ENCODE measurements at regions not wholly inside any gene's neighbourhood (a gene's known extent, or its start where the extent isn't known, plus 50 kb on each side); places are given as distances from the start of the nearest gene placed in this dataset.

DNA sequence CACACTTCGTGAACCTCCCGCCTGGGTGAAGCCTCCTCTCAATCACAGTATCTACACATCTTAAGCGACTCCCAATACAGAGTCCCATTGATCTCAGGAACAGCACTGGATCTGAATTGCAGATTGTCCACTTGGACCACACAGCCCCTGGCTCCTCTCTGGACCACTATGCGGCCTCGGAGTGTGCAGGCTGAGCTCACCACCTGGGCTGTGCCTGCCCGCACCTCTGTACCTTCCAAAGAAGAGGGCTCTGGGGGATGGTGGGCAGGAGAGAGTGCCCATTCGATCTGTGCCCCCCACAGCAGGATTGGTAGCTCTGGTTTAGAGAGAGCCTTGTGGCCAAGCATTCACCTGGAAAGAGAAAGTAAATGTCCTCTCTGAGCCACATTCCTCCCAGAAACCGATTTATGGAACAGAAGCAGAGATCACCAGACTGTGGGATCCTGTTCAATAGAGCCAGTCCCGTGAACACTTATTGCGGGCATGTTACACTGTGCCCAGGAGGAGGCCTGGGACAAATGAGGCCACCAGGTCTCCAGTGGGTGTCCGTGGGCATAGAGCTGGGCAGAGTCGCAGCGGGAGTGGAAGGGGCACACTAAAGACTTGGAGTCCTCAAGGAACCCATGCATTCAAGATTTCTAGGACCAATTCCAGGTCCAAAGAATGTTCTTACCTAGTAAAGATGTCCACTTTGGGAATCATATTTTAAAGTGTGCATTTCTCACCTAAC is 141.6 kb upstream of the SOX1 start:
- DNase-seq (ENCODE audit: low read depth): no peak

GRCh38 chr13:111926501-111927180 is 140.3 kb upstream of the SOX1 start:
- no peak for DNase-seq (ENCODE audit: low read depth)

- DNase-seq (ENCODE audit: low read depth): no peak
Observed at GRCh38 chr13:111927181-111927540, 139.8 kb upstream of the SOX1 start.

GRCh38 chr13:111929036-111929616 is 137.8 kb upstream of the SOX1 start:
- DNase-seq (ENCODE audit: low read depth): no peak

- no peak for DNase-seq (ENCODE audit: low read depth)
Observed at GRCh38 chr13:111936267-111936925, 130.6 kb upstream of the SOX1 start.

GRCh38 chr13:111937777-111938311 is 129.1 kb upstream of the SOX1 start:
- peak; percentile 20 for DNase-seq (ENCODE audit: low read depth)

DNA sequence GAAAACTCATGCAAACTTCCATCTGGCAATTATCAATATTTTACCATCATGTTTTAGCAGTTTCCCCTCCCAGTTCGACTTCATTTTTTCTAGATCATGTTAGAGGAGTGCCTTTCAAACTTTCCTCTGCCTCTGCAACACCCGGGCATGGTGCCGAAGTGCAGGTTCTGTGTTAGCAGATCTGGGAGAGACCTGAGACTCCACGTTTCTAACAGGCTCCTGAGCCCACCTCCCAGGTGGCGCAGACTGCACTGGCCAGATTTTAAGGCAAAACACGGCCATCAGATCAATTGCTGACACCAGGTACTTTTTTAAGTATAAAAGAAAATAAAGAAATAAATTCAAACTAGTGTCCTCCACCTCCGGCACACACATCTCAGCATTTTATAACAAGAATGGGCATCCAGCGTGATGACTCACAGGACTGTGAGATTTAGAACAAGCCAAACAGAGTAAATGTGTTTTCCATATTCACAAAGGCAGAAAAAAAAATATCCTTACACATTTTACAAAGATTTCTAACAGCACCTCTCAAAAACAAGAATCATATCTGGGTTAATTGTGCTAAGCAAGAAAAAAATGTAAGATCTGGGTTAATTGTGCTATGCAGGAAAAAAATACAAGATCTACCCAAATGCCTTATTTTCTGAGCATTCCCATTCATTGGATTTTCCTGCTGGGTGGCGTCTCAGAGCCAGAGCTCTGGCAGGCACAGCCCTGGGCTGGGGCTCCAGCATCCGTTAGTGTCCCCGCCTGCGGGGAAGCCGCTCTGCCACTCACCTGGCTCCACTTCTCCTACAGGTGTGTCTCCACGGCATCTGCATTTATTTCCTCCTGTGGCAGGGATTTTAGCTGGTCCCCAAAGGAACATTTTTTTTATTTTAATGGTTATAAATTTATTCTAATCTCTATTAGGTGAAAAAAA is 127.9 kb upstream of the SOX1 start:
- no peak for DNase-seq (ENCODE audit: low read depth)

GRCh38 chr13:111939666-111940278 is 127.2 kb upstream of the SOX1 start:
- DNase-seq (ENCODE audit: low read depth): no peak

- no peak for DNase-seq (ENCODE audit: low read depth)
Observed at GRCh38 chr13:111940892-111941291, 126.1 kb upstream of the SOX1 start.

GRCh38 chr13:111941845-111942447 is 125.0 kb upstream of the SOX1 start:
- DNase-seq (ENCODE audit: low read depth): no peak

DNA sequence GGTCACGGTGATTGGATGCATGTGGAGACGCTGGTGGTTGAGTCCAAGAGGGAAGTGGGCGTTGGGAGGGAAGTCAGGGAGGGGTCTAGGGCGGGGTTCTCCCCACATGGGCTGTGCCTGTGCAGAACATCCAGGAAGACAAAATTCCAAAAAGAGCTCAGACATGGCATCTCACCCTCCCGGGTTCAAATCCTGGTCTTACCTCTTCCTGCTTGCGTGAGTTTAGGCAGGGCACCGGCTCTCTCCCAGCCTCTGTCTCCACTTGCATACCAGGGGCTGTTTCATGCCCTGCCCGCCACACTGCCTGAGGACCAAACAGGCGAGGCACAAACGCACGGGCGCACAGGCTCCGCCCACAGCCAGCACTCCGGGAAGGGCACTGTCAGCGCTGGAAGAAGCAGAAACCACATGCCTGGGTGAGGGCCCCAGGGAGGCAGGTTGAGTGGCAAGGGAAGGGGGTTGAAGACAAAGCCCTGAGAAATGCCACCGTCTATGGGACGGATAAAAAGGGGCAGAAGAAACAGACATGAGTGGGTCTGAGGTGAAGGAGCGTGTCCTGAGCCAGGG is 123.6 kb upstream of the SOX1 start:
- no peak for DNase-seq (ENCODE audit: low read depth)

- DNase-seq (ENCODE audit: low read depth): no peak
Observed at GRCh38 chr13:111944171-111944583, 122.8 kb upstream of the SOX1 start.

- DNase-seq (ENCODE audit: low read depth): no peak
Observed at GRCh38 chr13:111945086-111945485, 121.9 kb upstream of the SOX1 start.

DNA sequence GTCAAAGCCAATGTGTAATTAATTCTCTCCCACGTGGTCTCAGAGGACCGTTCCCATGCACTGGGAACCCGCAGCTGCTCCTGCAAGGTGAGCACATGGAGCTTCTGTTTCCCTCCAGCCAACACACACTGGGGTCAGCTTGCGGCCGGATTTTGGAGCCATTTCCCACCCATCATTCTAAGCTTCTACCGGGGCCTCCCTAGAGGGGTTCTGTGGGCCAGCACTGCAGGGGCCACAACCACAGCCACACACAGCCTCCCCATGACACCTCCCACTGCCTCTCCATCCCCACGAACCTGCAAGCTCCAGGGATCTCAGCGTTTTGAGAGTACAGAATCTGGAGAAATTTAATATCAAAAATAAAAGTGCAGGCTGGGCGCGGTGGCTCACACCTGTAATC is 120.7 kb upstream of the SOX1 start:
- no peak for DNase-seq (ENCODE audit: low read depth)

GRCh38 chr13:111947026-111947810 is 119.7 kb upstream of the SOX1 start:
- no peak for DNase-seq (ENCODE audit: low read depth)

DNA sequence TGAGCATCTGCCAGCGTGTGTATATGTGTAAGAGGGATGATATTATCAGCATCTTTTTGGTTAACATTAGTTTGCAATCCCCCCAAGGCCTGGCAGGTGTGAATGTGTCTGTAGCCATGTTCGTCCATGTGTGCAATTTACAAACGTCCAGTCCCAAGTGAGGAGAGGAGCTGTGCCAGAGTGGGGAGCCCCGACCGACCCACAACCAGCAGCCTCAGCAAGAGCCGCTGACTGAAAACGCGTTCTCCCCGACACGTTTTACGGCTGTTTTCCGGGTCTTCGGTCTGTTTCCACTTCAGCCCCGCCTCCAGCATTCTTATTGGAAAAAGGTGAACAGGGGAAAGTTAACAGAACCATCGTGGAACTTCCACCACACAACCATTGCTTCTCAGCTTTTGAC is 119.1 kb upstream of the SOX1 start:
- no peak for DNase-seq (ENCODE audit: low read depth)

DNA sequence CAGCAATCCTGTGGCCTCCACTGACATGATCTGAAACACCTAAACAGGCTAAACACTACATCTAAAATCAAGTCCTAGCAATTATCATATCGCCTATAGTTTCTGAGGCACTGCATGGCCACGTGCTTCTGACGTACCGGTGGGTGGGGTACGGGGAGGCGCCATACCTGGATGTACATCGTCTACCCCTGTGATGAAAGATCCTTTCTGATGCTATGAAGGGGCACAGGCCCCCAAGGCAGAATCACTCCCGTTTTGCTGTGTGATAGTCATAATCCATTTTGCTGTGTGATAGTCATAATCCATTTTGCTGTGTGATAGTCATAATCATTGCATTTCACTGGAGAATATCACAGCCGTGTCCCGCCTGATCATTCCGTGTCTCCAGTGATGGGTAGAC is 118.7 kb upstream of the SOX1 start:
- no peak for DNase-seq (ENCODE audit: low read depth)

DNA sequence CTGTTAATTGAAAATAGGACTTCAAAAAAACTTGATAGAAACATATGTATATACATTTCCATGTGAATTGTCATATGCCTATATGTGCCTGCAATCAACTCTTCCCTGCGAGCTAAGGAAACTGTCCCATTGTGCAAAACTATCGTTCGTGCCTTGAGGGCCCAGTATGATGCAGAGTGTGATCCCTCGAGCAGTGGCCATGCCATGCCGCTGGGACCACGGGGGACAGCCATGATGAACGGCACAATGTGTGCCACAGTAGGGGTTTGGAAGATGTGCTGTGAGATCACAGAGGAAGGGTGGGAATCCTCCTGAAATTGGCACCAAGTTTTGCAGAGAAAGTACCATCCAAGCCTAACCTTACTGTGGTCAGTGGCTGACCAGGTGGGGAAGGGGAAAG is 118.1 kb upstream of the SOX1 start:
- DNase-seq (ENCODE audit: low read depth): no peak

GRCh38 chr13:111949311-111949710 is 117.6 kb upstream of the SOX1 start:
- no peak for DNase-seq (ENCODE audit: low read depth)

Measured in Daoy (cell line).